GM23338 (cell line): ENCODE measurements at regions not wholly inside any gene's neighbourhood (a gene's known extent, or its start where the extent isn't known, plus 50 kb on each side); places are given as distances from the start of the nearest gene placed in this dataset.

ENCODE experiments used
- ATAC-seq: fragments of 200-7000 bp; cut with Tn5 transposase; 3 replicates; pipeline ENCODE4 v1.9.1; 2020
- DNase-seq: peaks from one replicate; pipeline ENCODE4 v3.0.0-alpha.2; 2015; ENCODE audit warnings: low spot score
- H2AFZ ChIP-seq: fragments of 200-600 bp; sonication (generic); 2 replicates; pipeline ENCODE4 v1.8.0; 2016; ENCODE audit warnings: antibody characterized with exemption, mild to moderate bottlenecking, moderate library complexity
- H3F3A ChIP-seq: fragments of 200-600 bp; sonication (generic); replicated peaks from 2 replicates; pipeline ENCODE4 v1.8.0; 2017; ENCODE audit warnings: antibody characterized with exemption, mixed run types, low read depth
- H3K27ac ChIP-seq: fragments of 200-600 bp; sonication (generic); 2 replicates; pipeline ENCODE4 v1.6.1; 2016; ENCODE audit warnings: low read depth
- H3K27me3 ChIP-seq: fragments of 200-600 bp; sonication (generic); 2 replicates; pipeline ENCODE4 v1.8.0; 2016; ENCODE audit warnings: mild to moderate bottlenecking, mixed run types, moderate library complexity; ENCODE audit not compliant: insufficient read depth
- H3K36me3 ChIP-seq: fragments of 200-600 bp; sonication (generic); 2 replicates; pipeline ENCODE4 v1.8.0; 2016; ENCODE audit warnings: mild to moderate bottlenecking; ENCODE audit not compliant: insufficient read depth
- H3K4me1 ChIP-seq: fragments of 200-600 bp; sonication (generic); 2 replicates; pipeline ENCODE4 v1.8.0; 2016; ENCODE audit warnings: mild to moderate bottlenecking, moderate library complexity; ENCODE audit not compliant: insufficient read depth
- H3K4me2 ChIP-seq: fragments of 200-600 bp; sonication (generic); 2 replicates; pipeline ENCODE4 v1.7.1; 2017; ENCODE audit warnings: mixed run types
- H3K4me3 ChIP-seq: fragments of 200-600 bp; sonication (generic); 2 replicates; pipeline ENCODE4 v1.6.1; 2016; ENCODE audit warnings: mixed run types
- H3K79me2 ChIP-seq: fragments of 200-600 bp; sonication (generic); replicated peaks from 2 replicates; pipeline ENCODE4 v1.8.0; 2017; ENCODE audit warnings: mild to moderate bottlenecking; ENCODE audit not compliant: insufficient read depth
- H3K9me2 ChIP-seq: fragments of 200-600 bp; sonication (generic); 2 replicates; pipeline ENCODE4 v1.8.0; 2017; ENCODE audit not compliant: insufficient read depth
- H4K20me1 ChIP-seq: fragments of 200-600 bp; sonication (generic); replicated peaks from 2 replicates; pipeline ENCODE4 v1.8.0; 2017; ENCODE audit warnings: mild to moderate bottlenecking; ENCODE audit not compliant: insufficient read depth
- H3K27ac Mint-ChIP-seq: 2 replicates; pipeline ENCODE4 v1.8.0; 2020; ENCODE audit warnings: inconsistent platforms, mild to moderate bottlenecking, moderate library complexity, mixed read lengths
- H3K27me3 Mint-ChIP-seq: 3 replicates; pipeline ENCODE4 v1.8.0; 2022; ENCODE audit warnings: low read depth, mild to moderate bottlenecking, moderate library complexity, mixed read lengths, inconsistent platforms; ENCODE audit not compliant: insufficient read depth, poor library complexity
- H3K36me3 Mint-ChIP-seq: 3 replicates; pipeline ENCODE4 v1.8.0; 2021; ENCODE audit warnings: low read depth, mild to moderate bottlenecking, inconsistent platforms, moderate library complexity, mixed read lengths
- H3K4me1 Mint-ChIP-seq: 3 replicates; pipeline ENCODE4 v1.8.0; 2020; ENCODE audit warnings: mild to moderate bottlenecking, inconsistent platforms, mixed read lengths
- H3K4me3 Mint-ChIP-seq: 3 replicates; pipeline ENCODE4 v1.8.0; 2021; ENCODE audit warnings: moderate library complexity, mild to moderate bottlenecking, inconsistent platforms, mixed read lengths
- H3K9me3 Mint-ChIP-seq: 3 replicates; pipeline ENCODE4 v1.8.0; 2020; ENCODE audit warnings: moderate library complexity, mild to moderate bottlenecking, inconsistent platforms, mixed read lengths
- CREB1 ChIP-seq: fragments of 250-450 bp; sonication (Bioruptor Pico); IDR thresholded peaks from 2 replicates; pipeline ENCODE4 v1.5.0; 2020; ENCODE audit warnings: low read depth, mild to moderate bottlenecking, moderate library complexity
- EZH2 ChIP-seq: fragments of 200-600 bp; sonication (generic); IDR thresholded peaks from one replicate; pipeline ENCODE4 v1.8.0; 2017; ENCODE audit warnings: antibody characterized with exemption, mild to moderate bottlenecking, low read depth; ENCODE audit not compliant: unreplicated experiment
- EZH2phosphoT487 ChIP-seq: fragments of 200-600 bp; sonication (generic); IDR thresholded peaks from one replicate; pipeline ENCODE4 v1.8.1; 2018; ENCODE audit warnings: antibody characterized with exemption; ENCODE audit not compliant: unreplicated experiment
- NANOG ChIP-seq: IDR thresholded peaks from 2 replicates; pipeline ENCODE4 v1.6.1; 2016; ENCODE audit warnings: antibody characterized with exemption, borderline replicate concordance
- POLR2AphosphoS5 ChIP-seq: IDR thresholded peaks from 2 replicates; pipeline ENCODE4 v1.6.1; 2016; ENCODE audit warnings: antibody characterized with exemption, low read depth
- STAT1 ChIP-seq: IDR thresholded peaks from one replicate; pipeline ENCODE4 v1.6.1; 2016; ENCODE audit warnings: antibody characterized with exemption; ENCODE audit not compliant: unreplicated experiment
- ZNF114 ChIP-seq: fragments of 250-450 bp; sonication (Bioruptor Pico); IDR thresholded peaks from 2 replicates; pipeline ENCODE4 v1.5.0; 2020; ENCODE audit warnings: mild to moderate bottlenecking, moderate library complexity
- ZNF331 ChIP-seq: fragments of 250-450 bp; sonication (Bioruptor Pico); IDR thresholded peaks from 2 replicates; pipeline ENCODE4 v1.5.0; 2020; ENCODE audit warnings: low read depth, mild to moderate bottlenecking, moderate library complexity
- ZNF462 ChIP-seq: fragments of 250-450 bp; sonication (Bioruptor Pico); IDR thresholded peaks from 2 replicates; pipeline ENCODE4 v1.5.0; 2020; ENCODE audit warnings: mild to moderate bottlenecking, moderate library complexity
- TF ChIP-seq, protein P1 (sequence below), 2 experiments: fragments of 200-600 bp in 1 of 2; sonication (generic) in 1 of 2; conservative IDR thresholded peaks; 2 replicates each; pipeline versions ENCODE4 v1.5.1 to v1.6.1; 2016 to 2017; ENCODE audit warnings: antibody characterized with exemption in 2 of 2, low read depth in 2 of 2, mild to moderate bottlenecking in 2 of 2, moderate library complexity in 1 of 2
- TF ChIP-seq, protein P2 (sequence below): IDR thresholded peaks from one replicate; pipeline ENCODE4 v1.6.1; 2018; ENCODE audit warnings: antibody characterized with exemption; ENCODE audit not compliant: unreplicated experiment

- no peaks in the 10 kb centered on the region for H3K4me1 Mint-ChIP-seq
- Histone ChIP-seq H3F3A (no peaks in the 10 kb centered on the region), H3K4me1 (no peaks in the 10 kb centered on the region), H2AFZ (no peak overlapping the region), H3K36me3 (no peaks in the 10 kb centered on the region; the same call in 1 of the 2 replicates), H3K4me2 (no peak overlapping the region), H3K27me3 (no peaks in the 10 kb centered on the region), H3K4me3 (no peak overlapping the region), H3K27ac (no peak overlapping the region), H3K9me2 (no peaks in the 10 kb centered on the region), H4K20me1 (no peaks in the 10 kb centered on the region), H3K79me2 (no peaks in the 10 kb centered on the region)
- DNase-seq (no peak), ATAC-seq (no peak)
- no peak overlapping the region for H3K4me3 Mint-ChIP-seq
- TF ChIP-seq CREB1 (CRISPR knock-in tag): no peak
- no peak overlapping the region for H3K27ac Mint-ChIP-seq
- peaks cover 16% of the 10 kb centered on the region for H3K9me3 Mint-ChIP-seq
- peaks cover 2% of the 10 kb centered on the region for H3K27me3 Mint-ChIP-seq
- peaks cover 20% of the 10 kb centered on the region; the same call in 2 of the 3 replicates for H3K36me3 Mint-ChIP-seq
These were observed 2326.6 kb upstream of the RAG2 start for GRCh38 chr11:38924644-38925043.

DNA sequence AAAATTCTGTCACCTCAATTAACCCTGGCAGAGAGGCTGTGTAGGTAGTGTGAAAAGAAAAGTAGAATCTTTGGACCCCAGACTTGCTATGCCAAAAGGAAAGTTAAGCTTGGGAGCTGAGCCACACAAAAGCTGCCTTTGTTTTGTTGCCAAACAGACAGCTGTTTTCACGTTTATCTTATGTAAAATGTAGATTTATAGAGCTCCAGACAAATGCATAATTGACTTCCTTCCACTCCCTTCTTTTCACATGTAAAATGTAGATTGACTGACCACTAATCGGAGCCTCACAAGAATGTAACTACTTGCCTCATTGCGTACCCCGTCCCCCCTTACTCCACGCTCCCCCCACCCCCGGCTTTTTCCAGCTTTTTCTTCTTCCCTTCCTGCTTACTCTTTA lies 2302.2 kb upstream of the RAG2 start:
- no peaks in the 10 kb centered on the region for H3K27me3 ChIP-seq
- H4K20me1 ChIP-seq: no peaks in the 10 kb centered on the region
- ATAC-seq (peak; percentile 73), DNase-seq (peak; percentile 37)
- H3K4me1 ChIP-seq: peaks cover 11% of the 10 kb centered on the region; the same call in 1 of the 2 replicates
- no peaks in the 10 kb centered on the region for H3F3A ChIP-seq
- Mint-ChIP-seq H3K4me1 (peaks cover 24% of the 10 kb centered on the region), H3K27ac (peak overlapping the region; percentile 85), H3K36me3 (no peaks in the 10 kb centered on the region), H3K27me3 (peaks cover 8% of the 10 kb centered on the region), H3K9me3 (0 out of 3 replicates have a peak, but pooled peaks cover 3% of the 10 kb centered on the region), H3K4me3 (no peak overlapping the region)
- 0 out of 2 replicates have a peak, but pooled peaks cover 5% of the 10 kb centered on the region for H3K36me3 ChIP-seq
- H2AFZ ChIP-seq: no peak overlapping the region
- H3K9me2 ChIP-seq: peaks cover 3% of the 10 kb centered on the region; the same call in 1 of the 2 replicates
- peak overlapping the region; percentile 17; the same call in 1 of the 2 replicates for H3K4me2 ChIP-seq
- H3K4me3 ChIP-seq: peak overlapping the region; percentile 4; the same call in 1 of the 2 replicates
- peak overlapping the region; percentile 92 for H3K27ac ChIP-seq
- no peaks in the 10 kb centered on the region for H3K79me2 ChIP-seq
- TF ChIP-seq POLR2AphosphoS5: no peak
- TF ChIP-seq CREB1 (CRISPR knock-in tag): no peak
- TF ChIP-seq EZH2phosphoT487: no peak
- TF ChIP-seq EZH2: no peak
- TF ChIP-seq ZNF114 (CRISPR knock-in tag): no peak
- no peak for TF ChIP-seq ZNF462 (CRISPR knock-in tag)
- TF ChIP-seq, protein P1, sequence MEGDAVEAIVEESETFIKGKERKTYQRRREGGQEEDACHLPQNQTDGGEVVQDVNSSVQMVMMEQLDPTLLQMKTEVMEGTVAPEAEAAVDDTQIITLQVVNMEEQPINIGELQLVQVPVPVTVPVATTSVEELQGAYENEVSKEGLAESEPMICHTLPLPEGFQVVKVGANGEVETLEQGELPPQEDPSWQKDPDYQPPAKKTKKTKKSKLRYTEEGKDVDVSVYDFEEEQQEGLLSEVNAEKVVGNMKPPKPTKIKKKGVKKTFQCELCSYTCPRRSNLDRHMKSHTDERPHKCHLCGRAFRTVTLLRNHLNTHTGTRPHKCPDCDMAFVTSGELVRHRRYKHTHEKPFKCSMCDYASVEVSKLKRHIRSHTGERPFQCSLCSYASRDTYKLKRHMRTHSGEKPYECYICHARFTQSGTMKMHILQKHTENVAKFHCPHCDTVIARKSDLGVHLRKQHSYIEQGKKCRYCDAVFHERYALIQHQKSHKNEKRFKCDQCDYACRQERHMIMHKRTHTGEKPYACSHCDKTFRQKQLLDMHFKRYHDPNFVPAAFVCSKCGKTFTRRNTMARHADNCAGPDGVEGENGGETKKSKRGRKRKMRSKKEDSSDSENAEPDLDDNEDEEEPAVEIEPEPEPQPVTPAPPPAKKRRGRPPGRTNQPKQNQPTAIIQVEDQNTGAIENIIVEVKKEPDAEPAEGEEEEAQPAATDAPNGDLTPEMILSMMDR (conservative IDR thresholded peaks at IDR 0.05; ENCODE audit: low read depth in 2 of 2): no peak
- TF ChIP-seq ZNF331 (CRISPR knock-in tag): no peak
- TF ChIP-seq, protein P2, sequence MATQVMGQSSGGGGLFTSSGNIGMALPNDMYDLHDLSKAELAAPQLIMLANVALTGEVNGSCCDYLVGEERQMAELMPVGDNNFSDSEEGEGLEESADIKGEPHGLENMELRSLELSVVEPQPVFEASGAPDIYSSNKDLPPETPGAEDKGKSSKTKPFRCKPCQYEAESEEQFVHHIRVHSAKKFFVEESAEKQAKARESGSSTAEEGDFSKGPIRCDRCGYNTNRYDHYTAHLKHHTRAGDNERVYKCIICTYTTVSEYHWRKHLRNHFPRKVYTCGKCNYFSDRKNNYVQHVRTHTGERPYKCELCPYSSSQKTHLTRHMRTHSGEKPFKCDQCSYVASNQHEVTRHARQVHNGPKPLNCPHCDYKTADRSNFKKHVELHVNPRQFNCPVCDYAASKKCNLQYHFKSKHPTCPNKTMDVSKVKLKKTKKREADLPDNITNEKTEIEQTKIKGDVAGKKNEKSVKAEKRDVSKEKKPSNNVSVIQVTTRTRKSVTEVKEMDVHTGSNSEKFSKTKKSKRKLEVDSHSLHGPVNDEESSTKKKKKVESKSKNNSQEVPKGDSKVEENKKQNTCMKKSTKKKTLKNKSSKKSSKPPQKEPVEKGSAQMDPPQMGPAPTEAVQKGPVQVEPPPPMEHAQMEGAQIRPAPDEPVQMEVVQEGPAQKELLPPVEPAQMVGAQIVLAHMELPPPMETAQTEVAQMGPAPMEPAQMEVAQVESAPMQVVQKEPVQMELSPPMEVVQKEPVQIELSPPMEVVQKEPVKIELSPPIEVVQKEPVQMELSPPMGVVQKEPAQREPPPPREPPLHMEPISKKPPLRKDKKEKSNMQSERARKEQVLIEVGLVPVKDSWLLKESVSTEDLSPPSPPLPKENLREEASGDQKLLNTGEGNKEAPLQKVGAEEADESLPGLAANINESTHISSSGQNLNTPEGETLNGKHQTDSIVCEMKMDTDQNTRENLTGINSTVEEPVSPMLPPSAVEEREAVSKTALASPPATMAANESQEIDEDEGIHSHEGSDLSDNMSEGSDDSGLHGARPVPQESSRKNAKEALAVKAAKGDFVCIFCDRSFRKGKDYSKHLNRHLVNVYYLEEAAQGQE: no peak
- no peak for TF ChIP-seq STAT1
- no peak for TF ChIP-seq NANOG
